ENCODE measurements at regions not wholly inside any gene's neighbourhood (a gene's known extent, or its start where the extent isn't known, plus 50 kb on each side); places are given as distances from the start of the nearest gene placed in this dataset.

DNA sequence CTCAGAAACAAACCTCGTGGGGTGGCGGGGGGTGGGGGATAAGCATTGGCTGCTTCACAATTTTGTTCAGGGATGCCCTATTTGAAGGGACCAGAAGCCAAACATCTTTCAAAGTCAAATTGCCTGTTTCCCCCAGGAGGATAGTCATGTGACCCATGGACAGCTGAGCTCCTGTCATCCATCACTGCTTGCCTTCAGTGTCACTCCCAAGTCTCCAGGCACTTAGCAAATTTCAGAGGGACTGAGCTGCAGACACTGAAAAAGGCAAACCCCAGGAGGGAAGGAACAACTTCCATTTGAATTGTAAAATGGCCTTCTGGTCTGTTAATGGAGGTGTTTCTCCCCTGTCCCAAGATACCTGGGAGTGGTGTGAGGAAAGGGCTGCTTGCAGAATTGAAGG lies 73.4 kb downstream of the FRMPD3 start:
- TF ChIP-seq, protein P1, sequence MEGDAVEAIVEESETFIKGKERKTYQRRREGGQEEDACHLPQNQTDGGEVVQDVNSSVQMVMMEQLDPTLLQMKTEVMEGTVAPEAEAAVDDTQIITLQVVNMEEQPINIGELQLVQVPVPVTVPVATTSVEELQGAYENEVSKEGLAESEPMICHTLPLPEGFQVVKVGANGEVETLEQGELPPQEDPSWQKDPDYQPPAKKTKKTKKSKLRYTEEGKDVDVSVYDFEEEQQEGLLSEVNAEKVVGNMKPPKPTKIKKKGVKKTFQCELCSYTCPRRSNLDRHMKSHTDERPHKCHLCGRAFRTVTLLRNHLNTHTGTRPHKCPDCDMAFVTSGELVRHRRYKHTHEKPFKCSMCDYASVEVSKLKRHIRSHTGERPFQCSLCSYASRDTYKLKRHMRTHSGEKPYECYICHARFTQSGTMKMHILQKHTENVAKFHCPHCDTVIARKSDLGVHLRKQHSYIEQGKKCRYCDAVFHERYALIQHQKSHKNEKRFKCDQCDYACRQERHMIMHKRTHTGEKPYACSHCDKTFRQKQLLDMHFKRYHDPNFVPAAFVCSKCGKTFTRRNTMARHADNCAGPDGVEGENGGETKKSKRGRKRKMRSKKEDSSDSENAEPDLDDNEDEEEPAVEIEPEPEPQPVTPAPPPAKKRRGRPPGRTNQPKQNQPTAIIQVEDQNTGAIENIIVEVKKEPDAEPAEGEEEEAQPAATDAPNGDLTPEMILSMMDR (IDR thresholded peaks at IDR 0.05; ENCODE audit: low read depth, low read length, missing input control), result no peak
- TF ChIP-seq GABPA (IDR thresholded peaks at IDR 0.05 in 1 of 2, conservative IDR thresholded peaks at IDR 0.05 in 1 of 2) (no peak), FOXA1 (IDR thresholded peaks at IDR 0.05) (no peak), RAD21 (IDR thresholded peaks at IDR 0.05) (no peak), EGR1 (IDR thresholded peaks at IDR 0.05; ENCODE audit: low read depth in 2 of 2) (no peak), JUND (IDR thresholded peaks at IDR 0.05) (no peak), TAF1 (conservative IDR thresholded peaks at IDR 0.05) (no peak), RXRA (IDR thresholded peaks at IDR 0.05) (no peak), YY1 (IDR thresholded peaks at IDR 0.05) (no peak), HNF4G (IDR thresholded peaks at IDR 0.05) (no peak), SP1 (IDR thresholded peaks at IDR 0.05) (no peak)
- TF ChIP-seq, protein P2, sequence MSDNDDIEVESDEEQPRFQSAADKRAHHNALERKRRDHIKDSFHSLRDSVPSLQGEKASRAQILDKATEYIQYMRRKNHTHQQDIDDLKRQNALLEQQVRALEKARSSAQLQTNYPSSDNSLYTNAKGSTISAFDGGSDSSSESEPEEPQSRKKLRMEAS (IDR thresholded peaks at IDR 0.05), result no peak
- TF ChIP-seq, protein P3, sequence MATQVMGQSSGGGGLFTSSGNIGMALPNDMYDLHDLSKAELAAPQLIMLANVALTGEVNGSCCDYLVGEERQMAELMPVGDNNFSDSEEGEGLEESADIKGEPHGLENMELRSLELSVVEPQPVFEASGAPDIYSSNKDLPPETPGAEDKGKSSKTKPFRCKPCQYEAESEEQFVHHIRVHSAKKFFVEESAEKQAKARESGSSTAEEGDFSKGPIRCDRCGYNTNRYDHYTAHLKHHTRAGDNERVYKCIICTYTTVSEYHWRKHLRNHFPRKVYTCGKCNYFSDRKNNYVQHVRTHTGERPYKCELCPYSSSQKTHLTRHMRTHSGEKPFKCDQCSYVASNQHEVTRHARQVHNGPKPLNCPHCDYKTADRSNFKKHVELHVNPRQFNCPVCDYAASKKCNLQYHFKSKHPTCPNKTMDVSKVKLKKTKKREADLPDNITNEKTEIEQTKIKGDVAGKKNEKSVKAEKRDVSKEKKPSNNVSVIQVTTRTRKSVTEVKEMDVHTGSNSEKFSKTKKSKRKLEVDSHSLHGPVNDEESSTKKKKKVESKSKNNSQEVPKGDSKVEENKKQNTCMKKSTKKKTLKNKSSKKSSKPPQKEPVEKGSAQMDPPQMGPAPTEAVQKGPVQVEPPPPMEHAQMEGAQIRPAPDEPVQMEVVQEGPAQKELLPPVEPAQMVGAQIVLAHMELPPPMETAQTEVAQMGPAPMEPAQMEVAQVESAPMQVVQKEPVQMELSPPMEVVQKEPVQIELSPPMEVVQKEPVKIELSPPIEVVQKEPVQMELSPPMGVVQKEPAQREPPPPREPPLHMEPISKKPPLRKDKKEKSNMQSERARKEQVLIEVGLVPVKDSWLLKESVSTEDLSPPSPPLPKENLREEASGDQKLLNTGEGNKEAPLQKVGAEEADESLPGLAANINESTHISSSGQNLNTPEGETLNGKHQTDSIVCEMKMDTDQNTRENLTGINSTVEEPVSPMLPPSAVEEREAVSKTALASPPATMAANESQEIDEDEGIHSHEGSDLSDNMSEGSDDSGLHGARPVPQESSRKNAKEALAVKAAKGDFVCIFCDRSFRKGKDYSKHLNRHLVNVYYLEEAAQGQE (IDR thresholded peaks at IDR 0.05), result no peak

Data from liver (tissue), 3 donors.